ENCODE measurements at regions not wholly inside any gene's neighbourhood (a gene's known extent, or its start where the extent isn't known, plus 50 kb on each side); places are given as distances from the start of the nearest gene placed in this dataset.
"Not testable (repeated sequence)": the region's sequence is repeated elsewhere in the genome, so short reads cannot be mapped to it uniquely, and the experiment has no call there.

GRCh38 chr18:54662986-54663385, 71.9 kb downstream of the DYNAP start:
- DNase-seq: no peak

- not testable (repeated sequence) for DNase-seq
Observed at GRCh38 chr18:54669701-54670100, 78.7 kb downstream of the DYNAP start.

GRCh38 chr18:54671291-54671881, 80.3 kb downstream of the DYNAP start:
- DNase-seq: no peak

- DNase-seq: no peak
Observed at GRCh38 chr18:54672109-54672508, 81.1 kb downstream of the DYNAP start.

- no peak for DNase-seq
Observed at GRCh38 chr18:54672846-54673475, 81.9 kb downstream of the DYNAP start.

- DNase-seq: no peak
Observed at GRCh38 chr18:54673936-54674335, 82.9 kb downstream of the DYNAP start.

GRCh38 chr18:54675076-54675475, 84.0 kb downstream of the DYNAP start:
- DNase-seq: no peak

- no peak for DNase-seq
Observed at GRCh38 chr18:54679318-54680149, 88.5 kb downstream of the DYNAP start.

GRCh38 chr18:54684784-54685183, 93.7 kb downstream of the DYNAP start:
- no peak for DNase-seq

- no peak for DNase-seq
Observed at GRCh38 chr18:54689319-54689718, 98.3 kb downstream of the DYNAP start.

GRCh38 chr18:54690198-54690597, 99.2 kb downstream of the DYNAP start:
- no peak for DNase-seq

GRCh38 chr18:54692463-54692862, 101.4 kb downstream of the DYNAP start:
- no peak for DNase-seq

- DNase-seq: no peak
Observed at GRCh38 chr18:54696616-54697293, 105.7 kb downstream of the DYNAP start.

- DNase-seq: no peak
Observed at GRCh38 chr18:54700580-54700979, 109.5 kb downstream of the DYNAP start.

- no peak for DNase-seq
Observed at GRCh38 chr18:54702686-54703085, 111.6 kb downstream of the DYNAP start.

GRCh38 chr18:54710074-54710899, 118.0 kb upstream of the RAB27B start:
- no peak for DNase-seq

GRCh38 chr18:54710900-54711281, 117.4 kb upstream of the RAB27B start:
- no peak for DNase-seq

GRCh38 chr18:54712306-54712705, 116.0 kb upstream of the RAB27B start:
- peak; percentile 34 for DNase-seq

- DNase-seq: no peak
Observed at GRCh38 chr18:54712758-54713157, 115.5 kb upstream of the RAB27B start.

- DNase-seq: no peak
Observed at GRCh38 chr18:54713386-54713785, 114.9 kb upstream of the RAB27B start.

GRCh38 chr18:54714851-54715250, 113.4 kb upstream of the RAB27B start:
- no peak for DNase-seq

- no peak for DNase-seq
Observed at GRCh38 chr18:54716586-54716985, 111.7 kb upstream of the RAB27B start.

All from stimulated activated CD4-positive, alpha-beta T cell treated with anti-CD3 and anti-CD28 coated beads, Interleukin-1b, Interleukin-23, amount 100 ng/mL, for 48 hours (primary cell).